ENCODE measurements at regions not wholly inside any gene's neighbourhood (a gene's known extent, or its start where the extent isn't known, plus 50 kb on each side); places are given as distances from the start of the nearest gene placed in this dataset.

DNA sequence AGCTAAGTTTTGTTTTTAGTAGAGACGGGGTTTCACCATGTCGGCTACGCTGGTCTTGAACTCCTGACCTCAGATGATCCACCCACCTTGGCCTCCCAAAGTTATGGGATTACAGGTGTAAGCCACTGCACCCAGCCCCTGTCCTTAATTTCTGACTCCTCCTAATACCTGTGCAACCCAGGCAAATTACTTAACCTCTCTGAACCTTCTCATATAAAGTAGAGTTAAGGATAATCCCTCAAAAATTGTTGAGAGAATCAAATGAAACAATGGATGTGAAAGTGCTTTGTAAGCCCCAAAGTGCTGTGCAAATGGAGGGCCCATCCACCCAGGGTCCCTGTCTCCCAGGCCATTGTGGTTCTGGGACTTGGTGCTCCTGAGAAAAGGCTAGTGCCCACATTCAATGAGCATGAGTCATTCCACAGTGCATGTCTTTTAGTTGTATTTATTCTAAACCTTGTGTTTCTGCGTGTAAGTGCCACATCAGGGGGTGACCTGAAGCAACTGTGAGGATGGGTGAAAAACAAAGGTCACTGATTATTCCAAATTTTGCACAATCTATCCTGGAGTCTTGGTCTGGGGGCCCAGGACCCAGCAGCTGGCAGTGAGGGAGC lies 61.4 kb upstream of the PTPRJ start:
- H3K36me3 ChIP-seq (ENCODE audit: insufficient read depth, low read length, poor library complexity, severe bottlenecking), result no peaks in the 10 kb centered on the region
- no peaks in the 10 kb centered on the region for H3K9me3 ChIP-seq (ENCODE audit: low read depth, low read length, poor library complexity, severe bottlenecking)
- no peaks in the 10 kb centered on the region for H3K27me3 ChIP-seq (replicated peaks; ENCODE audit: insufficient read depth, low read depth, low read length, poor library complexity)
- ChIA-PET CTCF (interaction anchor here (0.6 kb wide), 1 partner anchor 15 kb away, joined by 5 read pairs; no protein-coding TSS in a partner anchor), POLR2A (ENCODE audit: low non-redundant PET) (no interaction called here)
- H3K4me1 ChIP-seq (ENCODE audit: insufficient read depth, low read length, poor library complexity, severe bottlenecking), result peaks cover 22% of the 10 kb centered on the region
- intact Hi-C loops (cut with micrococcal nuclease; ENCODE audit: unreplicated experiment), result no loop called here
- BruUV-seq (replicated peaks), result no TSS peak
- H3K27ac ChIP-seq (ENCODE audit: low read depth, low read length, poor library complexity, severe bottlenecking), result no peak overlapping the region
- DNase-seq (ENCODE audit: low spot score), result peak; percentile 52
- TF ChIP-seq EZH2 (IDR thresholded peaks at IDR 0.05; ENCODE audit: borderline replicate concordance, low read depth, low read length, poor library complexity, severe bottlenecking) (no peak), CTCF (conservative IDR thresholded peaks at IDR 0.05; ENCODE audit: low read depth, low read length) (no peak)
- H3K4me3 ChIP-seq (ENCODE audit: low read depth, low read length, poor library complexity, severe bottlenecking), result no peak overlapping the region

GRCh38 chr11:47918370-47918690 lies 62.0 kb upstream of the PTPRJ start:
- POLR2A ChIA-PET (ENCODE audit: low non-redundant PET), result no interaction called here
- Histone ChIP-seq H3K4me3 (ENCODE audit: low read depth, low read length, poor library complexity, severe bottlenecking) (no peak overlapping the region), H3K27me3 (replicated peaks; ENCODE audit: insufficient read depth, low read depth, low read length, poor library complexity) (no peaks in the 10 kb centered on the region), H3K9me3 (ENCODE audit: low read depth, low read length, poor library complexity, severe bottlenecking) (no peaks in the 10 kb centered on the region), H3K4me1 (ENCODE audit: insufficient read depth, low read length, poor library complexity, severe bottlenecking) (peaks cover 26% of the 10 kb centered on the region), H3K27ac (ENCODE audit: low read depth, low read length, poor library complexity, severe bottlenecking) (no peak overlapping the region), H3K36me3 (ENCODE audit: insufficient read depth, low read length, poor library complexity, severe bottlenecking) (no peaks in the 10 kb centered on the region)
- no TSS peak for BruUV-seq (replicated peaks)
- intact Hi-C loops (cut with micrococcal nuclease; ENCODE audit: unreplicated experiment), result no loop called here
- CTCF ChIA-PET, result interaction anchor here (0.6 to 0.7 kb wide), 2 partner anchors 9 to 15 kb away, joined by 3 to 5 read pairs; no protein-coding TSS in a partner anchor
- no peak for DNase-seq (ENCODE audit: low spot score)
- TF ChIP-seq CTCF (conservative IDR thresholded peaks at IDR 0.05; ENCODE audit: low read depth, low read length) (no peak), EZH2 (IDR thresholded peaks at IDR 0.05; ENCODE audit: borderline replicate concordance, low read depth, low read length, poor library complexity, severe bottlenecking) (no peak)

DNA sequence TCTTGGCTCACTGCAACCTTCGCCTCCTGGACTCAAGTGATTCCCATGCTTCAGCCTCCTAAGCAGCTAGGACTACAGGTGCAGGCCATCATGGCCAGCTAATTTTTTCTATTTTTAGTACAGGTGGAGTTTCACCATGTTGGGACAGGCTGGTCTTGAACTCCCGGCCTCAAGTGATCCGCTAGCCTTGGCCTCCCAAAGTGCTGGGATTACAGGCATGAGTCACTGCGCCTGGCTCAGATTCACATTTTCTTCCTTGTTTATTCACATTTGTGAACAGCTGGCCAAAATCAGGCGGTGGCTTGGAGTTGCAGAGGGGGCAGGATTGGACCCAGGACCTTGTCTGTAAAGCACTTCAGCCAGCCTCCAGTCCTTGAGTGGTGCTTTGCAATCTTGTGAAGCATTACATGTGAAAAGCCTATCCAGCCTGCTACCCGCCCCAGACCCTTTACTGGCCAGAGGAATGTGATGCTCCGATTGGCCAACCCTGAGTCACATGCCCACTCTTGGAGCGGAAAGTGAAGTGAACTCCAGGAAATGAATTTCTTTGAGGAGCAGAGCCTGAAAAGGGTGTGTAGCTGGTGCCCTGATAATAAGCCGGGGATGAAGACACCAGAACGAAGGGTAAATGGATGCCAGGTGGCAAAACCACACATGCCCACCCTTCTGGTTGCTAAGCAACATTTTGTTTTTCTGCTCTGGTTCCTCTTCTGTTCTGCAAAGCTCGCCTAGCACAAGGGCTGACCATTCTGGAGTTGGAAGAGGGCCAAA lies 62.6 kb upstream of the PTPRJ start:
- no TSS peak for BruUV-seq (replicated peaks)
- Histone ChIP-seq H3K9me3 (ENCODE audit: low read depth, low read length, poor library complexity, severe bottlenecking) (no peaks in the 10 kb centered on the region), H3K36me3 (ENCODE audit: insufficient read depth, low read length, poor library complexity, severe bottlenecking) (no peaks in the 10 kb centered on the region), H3K27ac (ENCODE audit: low read depth, low read length, poor library complexity, severe bottlenecking) (no peak overlapping the region), H3K4me1 (ENCODE audit: insufficient read depth, low read length, poor library complexity, severe bottlenecking) (peaks cover 26% of the 10 kb centered on the region), H3K4me3 (ENCODE audit: low read depth, low read length, poor library complexity, severe bottlenecking) (no peak overlapping the region), H3K27me3 (replicated peaks; ENCODE audit: insufficient read depth, low read depth, low read length, poor library complexity) (no peaks in the 10 kb centered on the region)
- ChIA-PET CTCF (interaction anchor here (0.7 kb wide), 1 partner anchor 9 kb away, joined by 3 read pairs; no protein-coding TSS in a partner anchor), POLR2A (ENCODE audit: low non-redundant PET) (no interaction called here)
- no peak for TF ChIP-seq CTCF (conservative IDR thresholded peaks at IDR 0.05; ENCODE audit: low read depth, low read length)
- TF ChIP-seq EZH2 (IDR thresholded peaks at IDR 0.05; ENCODE audit: borderline replicate concordance, low read depth, low read length, poor library complexity, severe bottlenecking), result no peak
- intact Hi-C loops (cut with micrococcal nuclease; ENCODE audit: unreplicated experiment), result no loop called here
- DNase-seq (ENCODE audit: low spot score), result peak; percentile 50
